Right lobe of liver (tissue), 6 donors: ENCODE measurements at regions not wholly inside any gene's neighbourhood (a gene's known extent, or its start where the extent isn't known, plus 50 kb on each side); places are given as distances from the start of the nearest gene placed in this dataset.

ENCODE experiments used
- ATAC-seq, 4 donors: fragments of 200-7000 bp; cut with Tn5 transposase; one replicate each; pipeline ENCODE4 v1.9.1; 2020; ENCODE audit warnings: mild to moderate bottlenecking in 4 of 4, moderate library complexity in 4 of 4
- DNase-seq, 3 donors: peaks; one replicate each; pipeline ENCODE4 v3.0.0-alpha.2; 2020
- H3K27ac ChIP-seq, 3 donors: fragments of 200-600 bp; one replicate each; pipeline ENCODE4 v1.8.0; 2022
- H3K27me3 ChIP-seq, 2 donors: fragments of 200-600 bp; one replicate each; pipeline ENCODE4 v1.8.0; 2022
- H3K36me3 ChIP-seq, 4 donors: fragments of 200-600 bp; sonication (generic) in 1 of 4; one replicate each; pipeline versions ENCODE4 v1.5.1 to v1.8.0; 2017 to 2022; ENCODE audit warnings: control low read depth in 1 of 4
- H3K4me1 ChIP-seq, 4 donors: fragments of 200-600 bp; sonication (generic) in 1 of 4; one replicate each; pipeline versions ENCODE4 v1.5.1 to v1.8.0; 2017 to 2022; ENCODE audit warnings: control low read depth in 1 of 4
- H3K4me3 ChIP-seq, 3 donors: fragments of 200-600 bp; one replicate each; pipeline ENCODE4 v1.8.0; 2022
- H3K9me3 ChIP-seq, 4 donors: fragments of 200-600 bp; sonication (generic) in 1 of 4; one replicate each; pipeline versions ENCODE4 v1.5.1 to v1.8.0; 2017 to 2022; ENCODE audit warnings: control low read depth in 1 of 4
- POLR2A ChIP-seq: fragments of 450-650 bp; IDR thresholded peaks from one replicate; pipeline ENCODE4 v1.6.1; 2017; ENCODE audit warnings: antibody characterized with exemption, mild to moderate bottlenecking
- WGBS: methylation state at CpG from one replicate; pipeline ENCODE4 v1.1.6; 2018; ENCODE audit warnings: low coverage, low lambda C conversion rate; ENCODE audit not compliant: insufficient coverage; ENCODE audit errors: missing lambda C conversion rate; 5-methylcytosine and 5-hydroxymethylcytosine counted together
- intact Hi-C, 2 donors: fragments of 100-400 bp; cut with DNase I; formaldehyde crosslinking; loops; one replicate each; pipeline versions ENCODE4 v1.11.2 to v1.14.1; 2022
- TF ChIP-seq, protein P1 (sequence below), 4 donors: fragments of 200-600 bp in 3 of 4; fragments of 450-650 bp in 1 of 4; IDR thresholded peaks; one replicate each; pipeline versions ENCODE4 v1.5.1 to v1.8.0; 2016 to 2022; ENCODE audit warnings: antibody characterized with exemption in 4 of 4, mild to moderate bottlenecking in 2 of 4
- donor health status: DM: no; HTN: yes; CAD: no.
- donor health status: DM: no; HTN: no; CAD: no.
- donor health status: DM: no; HTN: no; CAD: no.
- donor health status: DM: no; HTN: yes; CAD: no.
- donor health status: DM: no; HTN: yes; CAD: no.

GRCh38 chr10:29210266-29210868, 78.5 kb upstream of the LYZL1 start:
- H3K4me3 ChIP-seq = no peak overlapping the region
- TF ChIP-seq, protein P1, sequence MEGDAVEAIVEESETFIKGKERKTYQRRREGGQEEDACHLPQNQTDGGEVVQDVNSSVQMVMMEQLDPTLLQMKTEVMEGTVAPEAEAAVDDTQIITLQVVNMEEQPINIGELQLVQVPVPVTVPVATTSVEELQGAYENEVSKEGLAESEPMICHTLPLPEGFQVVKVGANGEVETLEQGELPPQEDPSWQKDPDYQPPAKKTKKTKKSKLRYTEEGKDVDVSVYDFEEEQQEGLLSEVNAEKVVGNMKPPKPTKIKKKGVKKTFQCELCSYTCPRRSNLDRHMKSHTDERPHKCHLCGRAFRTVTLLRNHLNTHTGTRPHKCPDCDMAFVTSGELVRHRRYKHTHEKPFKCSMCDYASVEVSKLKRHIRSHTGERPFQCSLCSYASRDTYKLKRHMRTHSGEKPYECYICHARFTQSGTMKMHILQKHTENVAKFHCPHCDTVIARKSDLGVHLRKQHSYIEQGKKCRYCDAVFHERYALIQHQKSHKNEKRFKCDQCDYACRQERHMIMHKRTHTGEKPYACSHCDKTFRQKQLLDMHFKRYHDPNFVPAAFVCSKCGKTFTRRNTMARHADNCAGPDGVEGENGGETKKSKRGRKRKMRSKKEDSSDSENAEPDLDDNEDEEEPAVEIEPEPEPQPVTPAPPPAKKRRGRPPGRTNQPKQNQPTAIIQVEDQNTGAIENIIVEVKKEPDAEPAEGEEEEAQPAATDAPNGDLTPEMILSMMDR (IDR thresholded peaks at IDR 0.05) = no peak
- no peak for TF ChIP-seq POLR2A
- 42% methylated on average over 2 of the region's 2 CpGs for WGBS
- no peaks in the 10 kb centered on the region for H3K4me1 ChIP-seq
- no peaks in the 10 kb centered on the region for H3K27me3 ChIP-seq
- H3K9me3 ChIP-seq = no peaks in the 10 kb centered on the region
- no peak overlapping the region for H3K27ac ChIP-seq
- DNase-seq = no peak
- no peak for ATAC-seq
- intact Hi-C loops = no loop called here
- H3K36me3 ChIP-seq = no peaks in the 10 kb centered on the region

DNA sequence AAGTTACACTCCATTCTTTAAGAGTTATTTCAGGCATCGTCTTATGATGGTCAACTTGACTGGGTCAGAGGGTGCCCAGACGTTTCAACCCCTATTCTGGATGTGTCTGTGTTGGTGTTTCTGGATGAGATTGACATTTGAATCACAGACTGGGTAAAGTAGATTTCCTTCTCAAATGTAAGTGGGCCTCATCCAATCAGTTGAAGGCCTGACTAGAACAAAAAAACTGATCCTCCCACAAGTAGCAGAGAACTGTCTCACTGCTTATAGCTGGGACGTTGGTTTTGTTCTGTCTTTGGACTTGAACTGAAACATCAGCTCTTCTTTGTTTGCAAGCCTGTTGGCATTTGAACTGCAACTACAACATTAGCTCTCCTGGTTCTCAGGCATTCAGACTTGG, 76.3 kb upstream of the LYZL1 start:
- DNase-seq (no peak), ATAC-seq (no peak)
- no peaks in the 10 kb centered on the region for H3K27me3 ChIP-seq
- WGBS = 48% methylated on average over 3 of the region's 3 CpGs
- intact Hi-C loops = no loop called here
- no peak for TF ChIP-seq POLR2A
- TF ChIP-seq, protein P1 (IDR thresholded peaks at IDR 0.05) = no peak
- H3K36me3 ChIP-seq = no peaks in the 10 kb centered on the region
- H3K9me3 ChIP-seq = no peaks in the 10 kb centered on the region
- H3K4me1 ChIP-seq = no peaks in the 10 kb centered on the region
- no peak overlapping the region for H3K4me3 ChIP-seq
- H3K27ac ChIP-seq = no peak overlapping the region

GRCh38 chr10:29214551-29214950, 74.3 kb upstream of the LYZL1 start:
- H3K9me3 ChIP-seq = no peaks in the 10 kb centered on the region
- intact Hi-C loops = no loop called here
- DNase-seq (no peak), ATAC-seq (no peak)
- no peaks in the 10 kb centered on the region for H3K4me1 ChIP-seq
- TF ChIP-seq, protein P1 (IDR thresholded peaks at IDR 0.05) = no peak
- no peak for TF ChIP-seq POLR2A
- WGBS = 60% methylated on average over 3 of the region's 3 CpGs
- no peaks in the 10 kb centered on the region for H3K36me3 ChIP-seq
- H3K27me3 ChIP-seq = no peaks in the 10 kb centered on the region
- H3K27ac ChIP-seq = no peak overlapping the region
- H3K4me3 ChIP-seq = no peak overlapping the region

DNA sequence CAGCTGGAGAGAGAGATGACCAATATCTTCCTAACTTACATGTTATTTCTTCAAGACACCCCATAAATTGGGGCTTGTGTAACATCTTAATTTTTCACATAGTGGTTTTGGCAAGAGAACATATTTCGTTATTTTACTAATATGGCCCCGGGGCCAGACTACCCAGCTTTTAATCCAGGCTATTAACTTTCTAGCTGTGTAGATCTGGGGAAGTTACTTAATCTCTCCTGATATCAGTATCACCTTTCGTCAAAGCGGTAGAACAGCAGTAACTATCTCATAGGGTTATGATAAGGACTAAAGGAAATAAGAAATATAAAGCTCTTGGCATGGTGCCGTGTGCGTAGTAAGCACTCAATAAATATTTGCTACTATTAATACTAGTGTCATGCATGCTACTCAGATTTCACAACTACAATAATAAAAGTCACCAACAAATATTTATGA, 71.6 kb upstream of the LYZL1 start:
- Histone ChIP-seq H3K36me3 (no peaks in the 10 kb centered on the region), H3K4me3 (no peak overlapping the region), H3K27me3 (no peaks in the 10 kb centered on the region), H3K27ac (no peak overlapping the region), H3K4me1 (no peaks in the 10 kb centered on the region), H3K9me3 (no peaks in the 10 kb centered on the region)
- WGBS = 55% methylated on average over 6 of the region's 6 CpGs
- ATAC-seq (no peak), DNase-seq (no peak)
- intact Hi-C loops = no loop called here
- TF ChIP-seq POLR2A = no peak
- TF ChIP-seq, protein P1 (IDR thresholded peaks at IDR 0.05) = no peak

GRCh38 chr10:29223326-29223725, 65.5 kb upstream of the LYZL1 start:
- no peaks in the 10 kb centered on the region for H3K27me3 ChIP-seq
- H3K4me3 ChIP-seq = no peak overlapping the region
- H3K36me3 ChIP-seq = no peaks in the 10 kb centered on the region
- no peaks in the 10 kb centered on the region for H3K4me1 ChIP-seq
- TF ChIP-seq, protein P1 (IDR thresholded peaks at IDR 0.05) = no peak
- no peak for TF ChIP-seq POLR2A
- no peak for DNase-seq
- no peaks in the 10 kb centered on the region for H3K9me3 ChIP-seq
- 65% methylated on average over 4 of the region's 4 CpGs for WGBS
- no peak for ATAC-seq
- intact Hi-C loops = no loop called here
- H3K27ac ChIP-seq = no peak overlapping the region
